Skin epidermis (tissue), 12 donors: ENCODE measurements at regions not wholly inside any gene's neighbourhood (a gene's known extent, or its start where the extent isn't known, plus 50 kb on each side); places are given as distances from the start of the nearest gene placed in this dataset.

Source experiments
- H3K27ac ChIP-seq, 21 experiments: fragments of 200-600 bp; sonication (generic) in 11 of 21; one replicate each; pipeline ENCODE4 v1.5.0; 2020; ENCODE audit warnings: mild to moderate bottlenecking in 3 of 21, inconsistent platforms in 2 of 21, moderate library complexity in 2 of 21
- H3K4me3 ChIP-seq, 7 experiments: fragments of 200-600 bp; sonication (generic) in 2 of 7; one replicate each; pipeline ENCODE4 v1.5.0; 2020; ENCODE audit warnings: inconsistent platforms in 2 of 7, mild to moderate bottlenecking in 2 of 7, moderate library complexity in 1 of 7

DNA sequence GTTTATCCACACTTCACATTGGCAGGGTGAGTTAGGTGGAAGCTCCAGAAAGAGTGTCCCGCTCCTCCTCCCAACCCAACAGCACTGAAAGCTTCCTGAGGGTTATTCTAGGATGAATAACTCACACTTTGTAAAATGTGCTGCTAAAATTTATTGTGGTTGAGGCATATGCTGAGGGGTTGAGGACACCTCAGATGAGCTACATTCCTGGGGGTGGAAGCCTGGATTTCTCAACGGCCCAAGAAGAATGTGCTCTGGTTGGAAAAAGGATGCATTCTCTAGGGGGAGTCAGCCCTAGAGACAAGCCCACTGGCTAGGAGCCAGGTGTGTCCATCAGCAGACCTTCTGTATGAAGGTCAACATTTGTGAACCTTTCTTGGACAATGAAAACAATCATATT lies 91.5 kb upstream of the PDE1C start:
- H3K4me3 ChIP-seq = no peak overlapping the region
- H3K27ac ChIP-seq = no peak overlapping the region

DNA sequence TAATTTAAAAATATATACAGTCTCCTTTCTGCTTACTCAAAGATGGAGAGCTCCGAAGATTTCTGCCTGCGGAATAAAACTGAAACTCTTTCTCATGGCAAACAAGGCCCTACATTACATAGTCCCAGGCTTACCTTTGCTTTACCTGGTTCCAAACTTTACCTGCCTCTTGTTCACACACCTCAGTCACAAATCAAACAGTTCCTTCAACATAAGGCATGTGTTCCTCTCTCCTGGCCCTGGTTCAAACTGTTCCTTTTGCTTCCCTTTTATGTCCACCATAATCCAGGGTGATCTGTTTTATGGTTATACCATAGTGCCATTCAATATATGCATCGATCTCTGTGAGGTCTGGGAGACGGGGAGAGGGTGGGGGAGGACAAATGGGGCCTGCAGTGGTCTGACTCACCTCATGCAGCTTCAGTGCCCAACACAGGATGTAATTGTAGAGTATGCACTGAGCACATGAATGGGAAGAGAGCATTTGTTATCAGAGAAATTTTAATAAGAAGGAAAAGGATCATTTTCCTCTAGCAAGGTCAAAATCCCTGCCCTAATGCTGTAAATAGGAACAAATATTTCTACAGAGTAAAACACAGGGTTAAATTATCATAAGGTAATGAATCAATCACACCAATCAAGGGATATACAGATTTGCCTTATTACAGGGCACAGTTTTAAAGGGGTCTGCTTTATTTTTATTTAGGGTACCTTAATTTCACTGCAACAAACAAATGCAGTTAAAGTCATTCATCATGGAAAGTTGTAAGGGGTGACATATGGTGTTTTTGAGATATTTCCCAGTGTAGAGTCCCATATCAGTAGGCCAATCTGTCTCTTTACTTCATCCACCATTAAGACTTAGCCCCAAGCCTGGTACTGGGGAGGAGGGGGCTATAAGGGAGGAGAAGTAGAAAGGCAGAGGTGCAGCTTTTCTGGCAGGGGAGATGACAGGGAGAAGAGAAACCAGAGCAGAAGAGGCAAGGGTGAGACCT lies 88.8 kb upstream of the PDE1C start:
- no peak overlapping the region for H3K27ac ChIP-seq
- no peak overlapping the region for H3K4me3 ChIP-seq

- Histone ChIP-seq H3K4me3 (no peak overlapping the region), H3K27ac (no peak overlapping the region)
These were observed 87.9 kb upstream of the PDE1C start for GRCh38 chr7:32158076-32158475.

DNA sequence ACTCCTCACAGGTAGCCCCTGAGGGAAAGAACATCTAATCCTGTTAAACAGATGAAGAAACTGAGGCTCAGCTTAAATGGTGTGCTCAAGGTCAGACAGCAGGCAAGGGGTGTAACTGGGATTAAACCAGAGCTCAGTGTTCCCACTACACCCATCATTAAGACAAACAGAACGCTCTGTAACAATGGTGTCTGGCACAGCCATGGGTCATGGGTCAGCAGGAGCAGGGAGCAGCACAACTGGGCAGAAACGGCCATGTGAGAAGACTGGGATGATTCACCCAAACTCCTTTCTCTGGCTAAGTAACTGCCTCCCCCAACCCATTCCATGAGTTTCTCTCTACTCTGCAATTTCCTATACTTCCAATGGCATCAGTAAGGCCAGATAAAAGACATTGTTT lies 85.5 kb upstream of the PDE1C start:
- no peak overlapping the region for H3K27ac ChIP-seq
- H3K4me3 ChIP-seq = no peak overlapping the region

- no peak overlapping the region for H3K4me3 ChIP-seq
- H3K27ac ChIP-seq = no peak overlapping the region
These were observed 84.6 kb upstream of the PDE1C start for GRCh38 chr7:32154797-32155196.

- no peak overlapping the region for H3K27ac ChIP-seq
- no peak overlapping the region for H3K4me3 ChIP-seq
These were observed 82.8 kb upstream of the PDE1C start for GRCh38 chr7:32153006-32153405.

DNA sequence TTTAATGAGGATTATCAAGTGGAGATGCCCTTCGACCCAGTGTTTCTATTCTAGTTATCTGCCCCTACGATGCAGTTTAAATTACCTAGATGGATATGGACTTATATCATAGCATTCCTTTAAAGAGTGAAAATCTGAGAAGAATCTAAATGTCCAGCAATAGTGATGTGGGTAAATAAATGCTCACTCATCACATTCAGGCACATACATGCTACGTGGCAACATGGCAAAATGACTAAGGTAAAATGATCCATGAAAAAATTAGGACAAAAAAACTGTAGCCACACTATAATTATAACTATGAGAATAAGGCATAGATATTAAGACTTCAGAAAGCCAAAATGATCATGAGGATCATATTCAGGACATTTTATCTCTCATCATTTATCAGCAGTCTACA lies 82.4 kb upstream of the PDE1C start:
- Histone ChIP-seq H3K27ac (no peak overlapping the region), H3K4me3 (no peak overlapping the region)

GRCh38 chr7:32150589-32150988 lies 80.4 kb upstream of the PDE1C start:
- no peak overlapping the region for H3K27ac ChIP-seq
- no peak overlapping the region for H3K4me3 ChIP-seq

GRCh38 chr7:32150039-32150438 lies 79.8 kb upstream of the PDE1C start:
- H3K4me3 ChIP-seq = no peak overlapping the region
- no peak overlapping the region for H3K27ac ChIP-seq

DNA sequence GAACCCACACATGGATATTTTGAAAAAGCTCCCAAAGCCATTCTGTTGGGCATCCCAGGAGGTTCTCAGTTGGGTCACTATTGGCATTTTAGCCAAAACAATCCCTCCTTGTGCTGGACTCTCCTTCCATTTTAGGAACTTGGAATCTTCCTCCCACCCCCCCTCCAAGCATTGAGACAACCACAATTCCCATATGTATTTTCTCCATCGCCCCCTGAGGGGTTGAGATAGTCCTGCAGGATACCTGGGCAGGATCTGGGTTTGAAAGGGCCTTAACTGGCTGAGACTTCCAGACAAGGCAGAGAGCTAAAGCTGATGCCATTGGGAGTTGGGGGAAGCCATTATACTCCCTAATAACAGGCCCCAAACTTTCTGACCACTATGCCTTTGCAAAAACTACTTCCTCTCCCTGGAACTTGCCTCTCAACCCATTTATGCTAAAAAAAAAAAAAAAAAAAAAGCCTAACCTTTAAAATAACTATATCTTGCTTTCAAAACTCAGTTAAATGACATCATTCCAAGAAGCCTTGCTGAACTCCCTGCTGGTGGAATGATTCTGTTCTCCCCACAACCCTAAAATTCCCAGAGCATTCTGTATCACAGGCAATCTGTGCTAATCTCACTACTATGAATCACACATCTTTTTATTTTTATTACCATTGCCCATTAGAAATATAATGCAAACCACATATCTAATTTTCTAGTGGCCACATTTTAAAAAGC lies 77.5 kb upstream of the PDE1C start:
- Histone ChIP-seq H3K4me3 (no peak overlapping the region), H3K27ac (no peak overlapping the region)

DNA sequence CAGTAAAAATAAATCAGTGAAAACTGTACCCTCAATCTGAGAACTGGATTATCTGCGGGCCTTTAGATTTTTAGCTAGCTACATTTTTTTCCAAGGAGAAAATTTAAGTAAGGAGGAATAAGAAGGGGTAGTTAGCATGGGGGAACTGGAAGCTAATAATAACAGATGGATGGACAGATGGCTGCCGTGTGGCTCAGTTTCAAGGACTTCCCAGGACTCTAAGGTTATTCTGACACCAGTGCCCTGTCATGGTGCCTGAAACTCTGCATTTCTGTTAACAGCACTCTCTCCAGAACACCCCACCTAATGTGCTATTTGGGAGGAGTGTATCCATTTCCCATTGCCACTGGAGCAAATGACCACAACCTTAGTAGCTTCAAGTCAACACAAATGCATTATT lies 75.7 kb upstream of the PDE1C start:
- no peak overlapping the region for H3K27ac ChIP-seq
- H3K4me3 ChIP-seq = no peak overlapping the region

- no peak overlapping the region for H3K27ac ChIP-seq
- H3K4me3 ChIP-seq = no peak overlapping the region
These were observed 74.5 kb upstream of the PDE1C start for GRCh38 chr7:32144676-32145075.

- no peak overlapping the region for H3K27ac ChIP-seq
- H3K4me3 ChIP-seq = no peak overlapping the region
These were observed 73.1 kb upstream of the PDE1C start for GRCh38 chr7:32143301-32143700.

GRCh38 chr7:32142649-32143048 lies 72.4 kb upstream of the PDE1C start:
- H3K27ac ChIP-seq = no peak overlapping the region
- H3K4me3 ChIP-seq = no peak overlapping the region

DNA sequence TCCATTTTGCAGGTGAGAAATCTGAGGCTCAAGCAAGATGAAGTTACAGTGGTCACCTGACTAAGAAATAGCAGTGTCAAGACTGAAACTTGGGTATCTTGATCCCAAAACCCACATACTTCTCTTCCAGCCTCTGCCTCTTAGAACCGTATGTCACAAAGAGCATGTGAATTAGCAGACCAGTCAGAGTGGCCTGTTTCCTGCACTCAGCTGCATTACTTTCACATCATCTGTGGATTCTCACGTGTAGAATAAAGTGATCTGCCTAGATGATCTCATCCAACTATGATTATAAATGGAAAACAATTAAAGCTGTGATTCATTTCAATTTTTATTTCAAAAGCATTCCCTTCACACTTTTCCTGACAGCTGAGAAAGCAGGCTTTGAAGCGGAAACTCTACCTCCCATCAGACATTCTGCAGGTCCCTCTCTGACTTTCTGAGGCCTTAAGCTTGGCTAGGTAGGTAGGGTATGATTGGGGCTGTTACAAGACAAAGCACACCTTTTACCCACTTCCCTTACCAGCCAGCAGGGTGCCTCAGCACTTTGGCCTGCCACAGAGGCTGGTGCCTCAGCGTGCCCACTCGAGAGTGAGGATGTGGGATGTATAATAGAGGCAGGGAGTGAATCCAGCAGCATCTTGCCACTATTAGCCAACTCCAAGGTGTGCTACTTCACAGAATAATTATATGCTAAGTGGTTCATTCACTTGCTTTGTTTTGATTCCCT lies 70.2 kb upstream of the PDE1C start:
- Histone ChIP-seq H3K4me3 (no peak overlapping the region), H3K27ac (no peak overlapping the region)

GRCh38 chr7:32137059-32137458 lies 66.9 kb upstream of the PDE1C start:
- Histone ChIP-seq H3K27ac (no peak overlapping the region), H3K4me3 (no peak overlapping the region)

- no peak overlapping the region for H3K27ac ChIP-seq
- H3K4me3 ChIP-seq = no peak overlapping the region
These were observed 60.9 kb upstream of the PDE1C start for GRCh38 chr7:32131091-32131490.

- H3K4me3 ChIP-seq = no peak overlapping the region
These were observed 56.6 kb upstream of the PDE1C start for GRCh38 chr7:32126843-32127242.

More at GRCh38 chr7:32126843-32127242, 56.6 kb upstream of the PDE1C start:
- H3K27ac ChIP-seq = no peak overlapping the region
